K562 (cell line): ENCODE measurements at regions not wholly inside any gene's neighbourhood (a gene's known extent, or its start where the extent isn't known, plus 50 kb on each side); places are given as distances from the start of the nearest gene placed in this dataset.

Experiments used
- ATAC-seq: fragments of 200-7000 bp; cut with Tn5 transposase; 3 replicates; pipeline ENCODE4 v1.9.1; 2020; ENCODE audit warnings: moderate library complexity
- BruUV-seq: library from RNA; stranded (reverse); fragments of 400-500 nt; replicated peaks from 2 replicates; lab custom pipeline; 2021; lab: Mats Ljungman, UMichigan
- CTCF ChIA-PET: fragments of 300-600 bp; formaldehyde crosslinking; extraction: SDS; loops from one replicate; lab custom pipeline; 2021; ENCODE audit warnings: low intra/inter-chr PET ratio; lab: Yijun Ruan, JAX
- POLR2A ChIA-PET: fragments of 300-600, 350-650 bp; sonication (Branson Sonifier 250); formaldehyde crosslinking; extraction: SDS; loops from one replicate; lab custom pipeline; 2021; ENCODE audit warnings: antibody characterized with exemption, inconsistent platforms; lab: Yijun Ruan, JAX
- DNase-seq, 4 experiments: peaks; one replicate each; pipeline versions ENCODE4 v3.0.0 to v3.0.0-alpha.2; 2011 to 2018; ENCODE audit warnings: low spot score in 3 of 4, mixed read lengths in 3 of 4; ENCODE audit errors: extremely low read depth in 1 of 4
- FAIRE-seq: peaks from 2 replicates; lab custom pipeline; 2011; peaks lifted over from hg19 to GRCh38; lab: Jason Lieb, UNC
- H2AFZ ChIP-seq: 2 replicates; pipeline ENCODE4 v1.6.0; 2011; ENCODE audit warnings: low read depth, low read length, control low read depth, inconsistent platforms
- H3K27ac ChIP-seq: fragments of 200-600 bp; 3 replicates; pipeline ENCODE4 v1.8.0; 2011; ENCODE audit warnings: low read depth, mild to moderate bottlenecking, control low read depth, inconsistent platforms, low read length, moderate library complexity, mixed read lengths; ENCODE audit errors: extremely low read depth
- H3K27me3 ChIP-seq, 2 experiments: fragments of 300-600 bp in 1 of 2; 2 replicates in 1 of 2; 3 replicates in 1 of 2; pipeline versions ENCODE4 v1.6.0 to v1.8.0; 2011; ENCODE audit warnings: inconsistent platforms in 2 of 2, low read length in 2 of 2, mild to moderate bottlenecking in 1 of 2, mixed read lengths in 1 of 2, moderate library complexity in 1 of 2; ENCODE audit not compliant: control insufficient read depth in 2 of 2, insufficient read depth in 2 of 2
- H3K36me3 ChIP-seq: fragments of 300-600 bp; 3 replicates; pipeline ENCODE4 v1.8.0; 2011; ENCODE audit warnings: mild to moderate bottlenecking, low read length, inconsistent platforms; ENCODE audit not compliant: control insufficient read depth, insufficient read depth
- H3K4me1 ChIP-seq, 2 experiments: fragments of 200-600 bp in 1 of 2; replicated peaks in 1 of 2; 2 replicates in 1 of 2; 3 replicates in 1 of 2; pipeline versions ENCODE4 v1.5.1 to v1.8.0; 2011; ENCODE audit warnings: inconsistent platforms in 2 of 2, low read length in 2 of 2, mild to moderate bottlenecking in 1 of 2, mixed read lengths in 1 of 2, moderate library complexity in 1 of 2; ENCODE audit not compliant: control insufficient read depth in 2 of 2, insufficient read depth in 2 of 2
- H3K4me2 ChIP-seq: 2 replicates; pipeline ENCODE4 v1.6.1; 2011; ENCODE audit warnings: low read length, control low read depth, inconsistent platforms, mixed read lengths; ENCODE audit not compliant: insufficient read depth
- H3K4me3 ChIP-seq: fragments of 200-600 bp; sonication (generic), shearing (Covaris generic); 2 replicates; pipeline ENCODE4 v1.5.1; 2016; ENCODE audit warnings: control low read depth, inconsistent platforms
- H3K79me2 ChIP-seq: fragments of 200-600 bp; 3 replicates; pipeline ENCODE4 v1.8.0; 2011; ENCODE audit warnings: low read length, inconsistent platforms; ENCODE audit not compliant: control insufficient read depth, insufficient read depth
- H3K9ac ChIP-seq, 2 experiments: 2 replicates each; pipeline versions ENCODE4 v1.6.0 to v1.6.1; 2011; ENCODE audit warnings: low read depth in 2 of 2, low read length in 2 of 2, control low read depth in 1 of 2, inconsistent platforms in 1 of 2, mild to moderate bottlenecking in 1 of 2, mixed read lengths in 1 of 2; ENCODE audit not compliant: insufficient read depth in 1 of 2
- H3K9me1 ChIP-seq: one replicate; pipeline ENCODE4 v1.6.0; 2011; ENCODE audit warnings: inconsistent platforms, mild to moderate bottlenecking, low read length, moderate library complexity; ENCODE audit not compliant: control insufficient read depth, insufficient read depth
- H3K9me3 ChIP-seq: replicated peaks from 2 replicates; pipeline ENCODE4 v1.5.1; 2011; ENCODE audit warnings: low read depth, low read length, inconsistent platforms; ENCODE audit not compliant: control insufficient read depth, insufficient read depth
- H4K20me1 ChIP-seq: replicated peaks from 2 replicates; pipeline ENCODE4 v1.6.1; 2011; ENCODE audit warnings: low read length, inconsistent platforms, mixed read lengths; ENCODE audit not compliant: control insufficient read depth, insufficient read depth
- BCL6 ChIP-seq: fragments of 250-450 bp; sonication (Bioruptor Pico); IDR thresholded peaks from 2 replicates; pipeline ENCODE4 v1.4.0; 2020
- ETV6 ChIP-seq, 3 experiments: fragments of 150-350 bp in 1 of 3; sonication (generic) in 1 of 3; formaldehyde crosslinking in 1 of 3; IDR thresholded peaks; 2 replicates each; pipeline versions ENCODE4 v1.6.1 to v1.8.0; 2014 to 2022; ENCODE audit warnings: borderline replicate concordance in 2 of 3, low read depth in 2 of 3, antibody characterized with exemption in 1 of 3, low read length in 1 of 3, mild to moderate bottlenecking in 1 of 3, missing genetic modification reagents in 1 of 3
- FOS ChIP-seq: IDR thresholded peaks from 3 replicates; pipeline ENCODE4 v1.6.1; 2011; ENCODE audit not compliant: insufficient read length; ENCODE audit errors: extremely low read depth
- HNRNPK ChIP-seq: fragments of 200-400 bp; formaldehyde crosslinking; IDR thresholded peaks from one replicate; pipeline ENCODE4 v1.6.1; 2018; ENCODE audit warnings: mild to moderate bottlenecking, low read depth, low read length; ENCODE audit not compliant: poor library complexity, severe bottlenecking
- KLF10 ChIP-seq: fragments of 250-450 bp; sonication (Bioruptor Pico); IDR thresholded peaks from 2 replicates; pipeline ENCODE4 v1.6.1; 2021; ENCODE audit warnings: matching md5 sums
- MAZ ChIP-seq, 2 experiments: fragments of 450-650 bp in 1 of 2; sonication (generic) in 1 of 2; formaldehyde crosslinking; IDR thresholded peaks in 1 of 2; conservative IDR thresholded peaks in 1 of 2; 2 replicates each; pipeline versions ENCODE4 v1.4.0 to v1.5.0; 2020; ENCODE audit warnings: mild to moderate bottlenecking in 1 of 2, missing genetic modification reagents in 1 of 2
- NFE2 ChIP-seq: IDR thresholded peaks from 2 replicates; pipeline ENCODE4 v1.6.1; 2014; ENCODE audit warnings: antibody characterized with exemption, low read depth
- PCBP2 ChIP-seq: fragments of 200-400 bp; formaldehyde crosslinking; IDR thresholded peaks from 2 replicates; pipeline ENCODE4 v1.6.1; 2018; ENCODE audit warnings: low read length, low read depth, mild to moderate bottlenecking, moderate library complexity; ENCODE audit not compliant: poor library complexity, severe bottlenecking
- PURB ChIP-seq: sonication (generic); formaldehyde crosslinking; IDR thresholded peaks from 2 replicates; pipeline ENCODE4 v1.9.0; 2021; ENCODE audit warnings: low read depth, mild to moderate bottlenecking, missing genetic modification reagents
- SMAD2 ChIP-seq: fragments of 150-350 bp; IDR thresholded peaks from 2 replicates; pipeline ENCODE4 v1.6.1; 2014; ENCODE audit warnings: low read depth, mild to moderate bottlenecking, low read length
- YBX1 ChIP-seq: fragments of 450-650 bp; IDR thresholded peaks from 2 replicates; pipeline ENCODE4 v1.7.1; 2016; ENCODE audit warnings: mild to moderate bottlenecking
- ZKSCAN8 ChIP-seq: fragments of 200-800 bp; sonication (Bioruptor generic); IDR thresholded peaks from 2 replicates; pipeline ENCODE4 v1.6.1; 2016; ENCODE audit warnings: missing genetic modification characterization, missing compliant biosample characterization
- ZNF395 ChIP-seq: fragments of 200-800 bp; sonication (Bioruptor generic); IDR thresholded peaks from 2 replicates; pipeline ENCODE4 v1.6.1; 2017; ENCODE audit warnings: missing genetic modification characterization, missing compliant biosample characterization
- ZNF431 ChIP-seq: sonication (generic); formaldehyde crosslinking; IDR thresholded peaks from 2 replicates; pipeline ENCODE4 v1.8.0; 2022; ENCODE audit warnings: mild to moderate bottlenecking, missing genetic modification reagents
- WGBS: fragments of 100-300 bp; shearing (Covaris generic); methylation state at CpG from one replicate; pipeline ENCODE4 v1.1.6; 2016; ENCODE audit warnings: low coverage, mixed read lengths; ENCODE audit not compliant: insufficient coverage; ENCODE audit errors: missing lambda C conversion rate; 5-methylcytosine and 5-hydroxymethylcytosine counted together
- in situ Hi-C: fragments of 300-500 bp; cut with MboI; formaldehyde crosslinking; loops from 4 replicates; pipeline ENCODE4 v1.15.0; 2018; ENCODE audit warnings: inconsistent platforms, mixed read lengths
- intact Hi-C: fragments of 100-400 bp; cut with micrococcal nuclease; formaldehyde crosslinking; loops from 2 replicates; pipeline ENCODE4 v1.14.2; 2022
- TF ChIP-seq, protein P1 (sequence below): fragments of 250-450 bp; sonication (Bioruptor Pico); IDR thresholded peaks from 2 replicates; pipeline ENCODE4 v1.9.0; 2021; ENCODE audit warnings: mild to moderate bottlenecking

- no peak overlapping the region for H3K9ac ChIP-seq
- ATAC-seq (no peak), FAIRE-seq (no peak), DNase-seq (no peak)
- H2AFZ ChIP-seq: no peak overlapping the region
- intact Hi-C loops (no loop called here), in situ Hi-C loops (no loop called here)
- H3K4me3 ChIP-seq: no peak overlapping the region
- no peak overlapping the region for H3K4me2 ChIP-seq
- no peaks in the 10 kb centered on the region for H3K36me3 ChIP-seq
- H3K9me3 ChIP-seq: no peaks in the 10 kb centered on the region
- H3K9me1 ChIP-seq: no peaks in the 10 kb centered on the region
- POLR2A ChIA-PET: interaction anchor here (0.7 kb wide), 1 partner anchor 10 kb away, joined by 3 read pairs; no protein-coding TSS in a partner anchor
- BruUV-seq: no TSS peak
- H3K79me2 ChIP-seq: no peaks in the 10 kb centered on the region
- TF ChIP-seq ETV6 (IDR thresholded peaks at IDR 0.05; ENCODE audit: borderline replicate concordance in 1 of 2, low read depth in 2 of 2, low read length in 1 of 2) (no peak), ETV6 (CRISPR knock-in tag; IDR thresholded peaks at IDR 0.05; ENCODE audit: borderline replicate concordance) (no peak), ZNF431 (CRISPR knock-in tag) (no peak), PURB (CRISPR knock-in tag) (no peak)
- H4K20me1 ChIP-seq: no peaks in the 10 kb centered on the region; the same call in 1 of the 2 replicates
- no peak overlapping the region for H3K27ac ChIP-seq
- no peaks in the 10 kb centered on the region for H3K4me1 ChIP-seq
- CTCF ChIA-PET: no interaction called here
- H3K27me3 ChIP-seq: no peaks in the 10 kb centered on the region; a peak in 1 of 5 replicates
- WGBS: 0% methylated on average over 3 of the region's 3 CpGs
Measured at GRCh38 chr7:68542831-68543230, 1055.4 kb upstream of the AUTS2 start.

- POLR2A ChIA-PET: no interaction called here
- no peak overlapping the region for H3K4me2 ChIP-seq
- H4K20me1 ChIP-seq: no peaks in the 10 kb centered on the region; the same call in 1 of the 2 replicates
- FAIRE-seq (no peak), ATAC-seq (no peak), DNase-seq (no peak)
- no peaks in the 10 kb centered on the region for H3K9me3 ChIP-seq
- in situ Hi-C loops (no loop called here), intact Hi-C loops (no loop called here)
- no peaks in the 10 kb centered on the region for H3K36me3 ChIP-seq
- H3K79me2 ChIP-seq: no peaks in the 10 kb centered on the region
- no peaks in the 10 kb centered on the region for H3K9me1 ChIP-seq
- CTCF ChIA-PET: no interaction called here
- no peaks in the 10 kb centered on the region; a peak in 1 of 5 replicates for H3K27me3 ChIP-seq
- H2AFZ ChIP-seq: no peak overlapping the region
- WGBS: 4% methylated on average over 4 of the region's 4 CpGs
- no peak overlapping the region for H3K9ac ChIP-seq
- no peak overlapping the region for H3K4me3 ChIP-seq
- H3K4me1 ChIP-seq: no peaks in the 10 kb centered on the region
- no TSS peak for BruUV-seq
- no peak overlapping the region for H3K27ac ChIP-seq
- TF ChIP-seq YBX1: no peak
- no peak for TF ChIP-seq ZNF395 (CRISPR knock-in tag)
- no peak for TF ChIP-seq FOS
- no peak for TF ChIP-seq SMAD2
- no peak for TF ChIP-seq ZKSCAN8 (CRISPR knock-in tag)
- TF ChIP-seq NFE2: no peak
- TF ChIP-seq HNRNPK: no peak
- TF ChIP-seq, protein P1, sequence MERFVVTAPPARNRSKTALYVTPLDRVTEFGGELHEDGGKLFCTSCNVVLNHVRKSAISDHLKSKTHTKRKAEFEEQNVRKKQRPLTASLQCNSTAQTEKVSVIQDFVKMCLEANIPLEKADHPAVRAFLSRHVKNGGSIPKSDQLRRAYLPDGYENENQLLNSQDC: no peak
- no peak for TF ChIP-seq BCL6 (CRISPR knock-in tag)
- no peak for TF ChIP-seq KLF10 (CRISPR knock-in tag)
- TF ChIP-seq PCBP2: no peak
- no peak for TF ChIP-seq MAZ (CRISPR knock-in tag; conservative IDR thresholded peaks at IDR 0.05 in 1 of 2, IDR thresholded peaks at IDR 0.05 in 1 of 2)
Measured at GRCh38 chr7:68544851-68545250, 1053.4 kb upstream of the AUTS2 start.
